ENCODE measurements at regions not wholly inside any gene's neighbourhood (a gene's known extent, or its start where the extent isn't known, plus 50 kb on each side); places are given as distances from the start of the nearest gene placed in this dataset.
"Not testable (repeated sequence)": the region's sequence is repeated elsewhere in the genome, so short reads cannot be mapped to it uniquely, and the experiment has no call there.

DNA sequence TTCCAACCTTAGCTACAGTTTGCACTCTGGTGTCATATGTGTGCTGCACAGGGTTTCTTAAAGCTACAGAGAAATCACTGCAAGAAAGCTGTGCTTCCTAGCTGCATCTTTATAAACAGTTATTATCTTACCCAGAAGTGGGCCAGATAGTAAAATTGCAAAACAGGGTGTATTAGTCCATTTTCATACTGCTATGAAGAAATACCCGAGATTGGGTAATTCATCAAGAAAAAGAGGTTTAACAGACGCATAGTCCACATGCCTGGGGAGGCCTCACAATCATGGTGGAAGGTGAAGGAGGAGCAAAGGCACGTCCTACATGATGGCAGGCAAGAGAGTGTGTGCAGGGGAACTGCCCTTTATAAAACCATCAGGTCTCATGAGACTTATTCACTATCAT is 92.6 kb upstream of the AGA start:
- TF ChIP-seq, protein P1, sequence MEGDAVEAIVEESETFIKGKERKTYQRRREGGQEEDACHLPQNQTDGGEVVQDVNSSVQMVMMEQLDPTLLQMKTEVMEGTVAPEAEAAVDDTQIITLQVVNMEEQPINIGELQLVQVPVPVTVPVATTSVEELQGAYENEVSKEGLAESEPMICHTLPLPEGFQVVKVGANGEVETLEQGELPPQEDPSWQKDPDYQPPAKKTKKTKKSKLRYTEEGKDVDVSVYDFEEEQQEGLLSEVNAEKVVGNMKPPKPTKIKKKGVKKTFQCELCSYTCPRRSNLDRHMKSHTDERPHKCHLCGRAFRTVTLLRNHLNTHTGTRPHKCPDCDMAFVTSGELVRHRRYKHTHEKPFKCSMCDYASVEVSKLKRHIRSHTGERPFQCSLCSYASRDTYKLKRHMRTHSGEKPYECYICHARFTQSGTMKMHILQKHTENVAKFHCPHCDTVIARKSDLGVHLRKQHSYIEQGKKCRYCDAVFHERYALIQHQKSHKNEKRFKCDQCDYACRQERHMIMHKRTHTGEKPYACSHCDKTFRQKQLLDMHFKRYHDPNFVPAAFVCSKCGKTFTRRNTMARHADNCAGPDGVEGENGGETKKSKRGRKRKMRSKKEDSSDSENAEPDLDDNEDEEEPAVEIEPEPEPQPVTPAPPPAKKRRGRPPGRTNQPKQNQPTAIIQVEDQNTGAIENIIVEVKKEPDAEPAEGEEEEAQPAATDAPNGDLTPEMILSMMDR (conservative IDR thresholded peaks at IDR 0.05): not testable (repeated sequence)
- not testable (repeated sequence) for TF ChIP-seq ZFX (IDR thresholded peaks at IDR 0.05)

Measured in C4-2B (cell line).